Left ventricle myocardium inferior (tissue), 1 donor: ENCODE measurements at regions not wholly inside any gene's neighbourhood (a gene's known extent, or its start where the extent isn't known, plus 50 kb on each side); places are given as distances from the start of the nearest gene placed in this dataset.

Experiments used
- DNase-seq: peaks from one replicate; pipeline ENCODE4 v3.0.0-alpha.2; 2020
- H3K27ac ChIP-seq: fragments of 200-600 bp; replicated peaks from 2 replicates; pipeline ENCODE4 v1.8.0; 2021
- H3K27me3 ChIP-seq: fragments of 200-600 bp; 2 replicates; pipeline ENCODE4 v1.8.0; 2021; ENCODE audit warnings: low read depth
- H3K36me3 ChIP-seq: fragments of 200-600 bp; 2 replicates; pipeline ENCODE4 v1.8.0; 2021
- H3K4me1 ChIP-seq: fragments of 200-600 bp; 2 replicates; pipeline ENCODE4 v1.8.0; 2021
- H3K4me3 ChIP-seq: fragments of 200-600 bp; 2 replicates; pipeline ENCODE4 v1.8.0; 2021; ENCODE audit warnings: mild to moderate bottlenecking, moderate library complexity
- H3K9me3 ChIP-seq: fragments of 200-600 bp; replicated peaks from 2 replicates; pipeline ENCODE4 v1.8.0; 2021
- intact Hi-C: fragments of 100-400 bp; cut with micrococcal nuclease; formaldehyde crosslinking; loops from one replicate; pipeline ENCODE4 v1.11.0; 2022
- TF ChIP-seq, protein P1 (sequence below): fragments of 200-600 bp; IDR thresholded peaks from 2 replicates; pipeline ENCODE4 v1.8.0; 2021; ENCODE audit warnings: antibody characterized with exemption, mild to moderate bottlenecking, borderline replicate concordance
- donor health status: DM: no; HTN: yes; CAD: no; lungs with severe emphysema.

DNA sequence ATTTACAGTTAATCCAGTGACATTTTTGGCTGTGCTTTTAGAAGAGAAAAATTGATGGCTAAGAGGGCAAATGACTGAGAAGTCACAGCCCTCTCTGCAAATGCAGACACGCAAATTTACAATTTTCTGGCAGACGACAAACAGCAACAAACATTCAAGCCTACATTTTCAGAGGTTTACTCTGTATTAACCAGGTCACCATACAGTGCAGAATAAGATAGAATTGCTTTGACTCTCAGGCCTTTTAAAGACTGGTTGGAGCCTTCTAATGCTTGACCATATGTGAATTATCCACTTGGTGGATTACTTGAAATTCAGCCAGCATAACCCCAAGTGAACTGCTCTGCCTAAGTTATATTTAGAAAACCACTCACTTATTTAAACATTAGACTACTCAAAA, 65.5 kb upstream of the FOXN2 start:
- peak overlapping the region; percentile 0 for H3K4me3 ChIP-seq
- intact Hi-C loops: no loop called here
- DNase-seq: no peak

DNA sequence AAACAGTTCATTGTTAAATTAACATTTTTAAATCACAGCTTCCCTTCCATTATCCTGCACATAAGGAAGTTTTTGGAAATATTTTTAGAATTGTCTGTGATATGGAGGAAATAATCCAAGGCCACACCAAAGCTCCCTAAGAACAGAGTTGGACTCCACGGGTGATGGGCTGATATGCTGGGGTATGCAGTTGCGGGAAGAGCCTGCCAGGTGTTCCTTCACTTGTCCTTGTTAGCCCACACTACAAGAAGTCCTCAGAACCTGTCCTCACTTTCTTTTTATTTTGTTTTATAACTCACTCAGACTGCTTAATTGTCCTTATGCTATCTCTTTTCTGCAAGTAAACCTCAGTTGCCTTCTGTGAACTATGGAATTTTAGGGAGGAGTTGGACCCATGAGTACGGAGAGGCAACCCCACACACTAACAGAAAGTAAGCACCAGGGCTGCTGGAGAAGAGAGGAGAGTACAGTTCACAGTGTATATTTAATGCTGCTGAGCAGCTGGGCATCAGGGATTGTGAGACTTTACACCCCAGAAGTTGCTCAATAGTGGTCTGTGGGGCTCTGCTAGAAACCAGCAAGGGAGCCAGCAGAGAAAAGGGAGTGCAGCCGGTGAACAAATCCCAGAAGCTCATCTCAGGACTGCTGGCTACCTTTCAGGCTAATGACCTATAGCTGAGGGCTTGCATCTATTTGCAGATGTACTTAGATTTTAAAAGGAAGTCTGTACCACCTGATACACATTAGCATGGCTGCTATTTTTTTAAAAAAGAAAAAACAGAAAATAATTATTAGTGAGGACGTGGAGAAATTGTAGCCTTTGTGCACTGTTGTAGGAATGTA, 64.6 kb upstream of the FOXN2 start:
- H3K4me3 ChIP-seq: peak overlapping the region; percentile 26
- no peaks in the 10 kb centered on the region for H3K27me3 ChIP-seq
- intact Hi-C loops: no loop called here
- H3K9me3 ChIP-seq: no peaks in the 10 kb centered on the region
- DNase-seq: no peak
- peak overlapping the region; percentile 68 for H3K27ac ChIP-seq
- H3K36me3 ChIP-seq: no peaks in the 10 kb centered on the region
- H3K4me1 ChIP-seq: peaks cover 38% of the 10 kb centered on the region
- TF ChIP-seq, protein P1, sequence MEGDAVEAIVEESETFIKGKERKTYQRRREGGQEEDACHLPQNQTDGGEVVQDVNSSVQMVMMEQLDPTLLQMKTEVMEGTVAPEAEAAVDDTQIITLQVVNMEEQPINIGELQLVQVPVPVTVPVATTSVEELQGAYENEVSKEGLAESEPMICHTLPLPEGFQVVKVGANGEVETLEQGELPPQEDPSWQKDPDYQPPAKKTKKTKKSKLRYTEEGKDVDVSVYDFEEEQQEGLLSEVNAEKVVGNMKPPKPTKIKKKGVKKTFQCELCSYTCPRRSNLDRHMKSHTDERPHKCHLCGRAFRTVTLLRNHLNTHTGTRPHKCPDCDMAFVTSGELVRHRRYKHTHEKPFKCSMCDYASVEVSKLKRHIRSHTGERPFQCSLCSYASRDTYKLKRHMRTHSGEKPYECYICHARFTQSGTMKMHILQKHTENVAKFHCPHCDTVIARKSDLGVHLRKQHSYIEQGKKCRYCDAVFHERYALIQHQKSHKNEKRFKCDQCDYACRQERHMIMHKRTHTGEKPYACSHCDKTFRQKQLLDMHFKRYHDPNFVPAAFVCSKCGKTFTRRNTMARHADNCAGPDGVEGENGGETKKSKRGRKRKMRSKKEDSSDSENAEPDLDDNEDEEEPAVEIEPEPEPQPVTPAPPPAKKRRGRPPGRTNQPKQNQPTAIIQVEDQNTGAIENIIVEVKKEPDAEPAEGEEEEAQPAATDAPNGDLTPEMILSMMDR: no peak

More for the DNA sequence above, 65.5 kb upstream of the FOXN2 start:
- TF ChIP-seq, protein P1: no peak
- Histone ChIP-seq H3K27ac (peak overlapping the region; percentile 68), H3K27me3 (no peaks in the 10 kb centered on the region), H3K4me1 (peaks cover 38% of the 10 kb centered on the region), H3K36me3 (no peaks in the 10 kb centered on the region), H3K9me3 (no peaks in the 10 kb centered on the region)

DNA sequence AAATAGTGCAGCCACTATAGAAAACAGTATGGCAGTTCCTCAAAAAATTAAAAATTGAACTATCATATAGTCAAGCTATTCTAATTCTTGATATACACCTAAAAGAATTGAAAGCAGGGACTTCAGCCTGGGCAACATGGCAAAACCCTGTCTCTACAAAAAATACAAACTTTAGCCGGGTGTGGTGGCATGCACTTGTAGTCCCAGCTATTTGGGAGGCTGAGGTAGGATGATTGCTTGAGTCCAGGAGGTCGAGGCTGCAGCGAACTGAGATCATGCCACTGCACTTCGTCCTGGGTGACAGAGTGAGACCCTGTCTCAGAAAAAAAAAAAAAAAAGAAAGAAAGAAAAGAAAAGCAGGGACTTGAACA, 64.0 kb upstream of the FOXN2 start:
- peak overlapping the region; percentile 68 for H3K27ac ChIP-seq

DNA sequence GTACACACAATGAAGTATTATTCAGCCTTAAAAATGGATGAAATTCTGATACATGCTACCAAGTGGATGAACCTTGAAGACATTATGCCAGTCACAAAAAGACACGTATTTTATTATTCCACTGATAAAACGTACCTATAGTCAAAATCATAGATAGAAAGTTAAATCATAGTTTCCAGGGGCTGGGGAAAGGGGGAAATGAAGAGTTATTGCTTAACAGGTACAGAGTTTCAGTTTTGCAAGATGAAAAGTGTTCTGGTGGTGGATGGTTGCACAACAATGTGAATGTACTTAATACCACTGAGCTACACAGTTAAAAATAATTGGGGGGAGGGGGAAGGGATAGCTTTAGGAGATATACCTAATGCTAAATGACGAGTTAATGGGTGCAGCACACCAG, 63.5 kb upstream of the FOXN2 start:
- intact Hi-C loops: no loop called here
- H3K27ac ChIP-seq: no peak overlapping the region
- TF ChIP-seq, protein P1: no peak

More for the DNA sequence above, 64.0 kb upstream of the FOXN2 start:
- no peaks in the 10 kb centered on the region for H3K36me3 ChIP-seq
- peaks cover 38% of the 10 kb centered on the region for H3K4me1 ChIP-seq
- intact Hi-C loops: no loop called here
- H3K27me3 ChIP-seq: no peaks in the 10 kb centered on the region
- H3K9me3 ChIP-seq: no peaks in the 10 kb centered on the region
- no peak overlapping the region for H3K4me3 ChIP-seq
- TF ChIP-seq, protein P1: no peak
- no peak for DNase-seq

DNA sequence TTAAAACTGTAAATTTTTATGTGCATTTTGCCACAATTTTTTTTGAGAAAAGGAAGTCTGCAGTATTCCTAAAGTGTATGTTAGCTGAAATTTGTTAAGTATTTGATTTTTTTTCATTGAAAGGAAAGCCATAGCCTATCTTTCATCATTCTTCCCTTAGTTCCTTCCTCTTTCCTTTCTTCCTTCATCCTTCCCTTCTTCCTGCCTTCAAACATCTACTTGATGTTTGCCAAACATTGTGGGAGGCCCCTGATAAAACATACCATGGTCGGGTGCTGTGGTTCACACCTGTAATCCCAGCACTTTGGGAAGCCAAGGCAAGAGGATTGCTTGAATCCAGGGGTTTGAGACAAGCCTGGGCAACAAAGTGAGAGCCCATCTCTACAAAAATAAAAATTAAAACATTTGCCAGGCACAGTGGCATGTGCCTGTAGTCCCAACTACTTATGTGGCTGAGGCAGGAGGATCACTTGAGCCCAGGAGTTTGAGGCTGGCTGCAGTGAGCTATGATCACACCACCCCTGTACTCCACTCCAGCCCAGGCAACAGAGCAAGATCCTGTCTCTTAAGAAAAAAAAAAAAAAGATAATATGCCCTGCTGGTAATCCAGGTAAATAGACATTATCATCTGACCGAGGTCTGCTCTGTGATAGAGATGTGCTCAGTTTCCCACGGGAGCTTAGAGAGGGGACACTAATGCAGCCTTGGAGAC, 62.9 kb upstream of the FOXN2 start:
- H3K36me3 ChIP-seq: no peaks in the 10 kb centered on the region
- no peak overlapping the region for H3K27ac ChIP-seq
- TF ChIP-seq, protein P1: no peak
- no peaks in the 10 kb centered on the region for H3K27me3 ChIP-seq
- H3K4me3 ChIP-seq: no peak overlapping the region
- intact Hi-C loops: no loop called here
- no peak for DNase-seq
- H3K4me1 ChIP-seq: peaks cover 38% of the 10 kb centered on the region
- H3K9me3 ChIP-seq: no peaks in the 10 kb centered on the region

More for the DNA sequence above, 63.5 kb upstream of the FOXN2 start:
- Histone ChIP-seq H3K4me1 (peaks cover 38% of the 10 kb centered on the region), H3K27me3 (no peaks in the 10 kb centered on the region), H3K4me3 (no peak overlapping the region), H3K36me3 (no peaks in the 10 kb centered on the region), H3K9me3 (no peaks in the 10 kb centered on the region)
- DNase-seq: no peak
